ENCODE measurements at regions not wholly inside any gene's neighbourhood (a gene's known extent, or its start where the extent isn't known, plus 50 kb on each side); places are given as distances from the start of the nearest gene placed in this dataset.

DNA sequence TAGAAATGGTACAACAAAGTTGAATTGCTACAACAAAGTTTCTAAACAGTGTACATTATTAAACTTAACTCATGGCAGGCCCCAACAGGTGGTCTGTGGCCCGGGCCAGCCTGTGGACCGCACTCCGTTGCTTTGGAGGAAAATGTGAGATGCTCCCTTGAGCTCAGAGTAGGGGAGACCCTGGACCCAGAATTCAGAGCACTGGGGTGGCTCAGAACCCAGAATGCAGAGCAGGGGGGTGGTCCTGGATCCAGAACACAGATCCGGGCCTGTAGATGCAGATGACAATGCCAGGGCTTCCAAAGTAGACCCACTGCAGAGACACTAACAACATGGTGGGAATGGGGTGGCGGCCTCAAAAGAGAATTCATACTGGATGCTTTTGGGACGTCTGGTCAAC lies 311.0 kb downstream of the NDUFA10 start:
- ATAC-seq (no peak), FAIRE-seq (no peak), DNase-seq (no peak)
- intact Hi-C loops (cut with DNase I): no loop called here
- Histone ChIP-seq H3K27ac (no peak overlapping the region), H3K4me1 (no peaks in the 10 kb centered on the region), H3K4me3 (no peak overlapping the region), H3K36me3 (no peaks in the 10 kb centered on the region), H3K27me3 (no peaks in the 10 kb centered on the region), H3K9me3 (no peaks in the 10 kb centered on the region)
- no peak for TF ChIP-seq CTCF (IDR thresholded peaks at IDR 0.05)
- 71% methylated on average over 6 of the region's 6 CpGs for WGBS, 2 donors

DNA sequence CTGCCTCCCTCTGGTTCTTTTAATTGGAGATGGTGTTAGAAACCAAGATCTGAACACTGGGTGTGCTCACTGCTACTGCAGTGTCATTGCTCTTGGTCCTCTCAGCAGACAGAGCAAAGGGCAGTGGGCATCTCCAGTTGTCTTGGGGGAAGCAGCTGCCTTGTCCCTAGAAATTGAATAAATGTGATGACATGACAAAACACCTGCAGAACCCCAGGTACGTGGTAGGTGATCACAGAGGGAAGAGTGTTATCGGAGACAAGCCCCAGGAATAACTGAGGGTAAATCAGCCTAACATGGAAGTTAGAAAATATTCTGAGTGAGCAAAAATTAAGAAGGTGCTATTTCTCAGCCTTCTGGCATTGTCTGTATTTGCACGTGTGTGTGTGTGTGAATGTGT lies 311.9 kb upstream of the HDAC4 start:
- H3K27ac ChIP-seq: no peak overlapping the region
- no peak for FAIRE-seq
- no peaks in the 10 kb centered on the region for H3K36me3 ChIP-seq
- WGBS, 2 donors: 72 to 85% methylated on average over 3 of the region's 3 CpGs
- DNase-seq: no peak
- H3K4me1 ChIP-seq: no peaks in the 10 kb centered on the region
- H3K27me3 ChIP-seq: no peaks in the 10 kb centered on the region
- intact Hi-C loops (cut with DNase I): no loop called here
- H3K4me3 ChIP-seq: no peak overlapping the region
- no peak for ATAC-seq
- H3K9me3 ChIP-seq: no peaks in the 10 kb centered on the region
- no peak for TF ChIP-seq CTCF (IDR thresholded peaks at IDR 0.05)

GRCh38 chr2:239711911-239712570 lies 311.2 kb upstream of the HDAC4 start:
- no peak for FAIRE-seq
- H3K27me3 ChIP-seq: no peaks in the 10 kb centered on the region
- intact Hi-C loops (cut with DNase I): no loop called here
- H3K27ac ChIP-seq: no peak overlapping the region
- DNase-seq: no peak
- no peak overlapping the region for H3K4me3 ChIP-seq
- no peaks in the 10 kb centered on the region for H3K36me3 ChIP-seq
- no peak for TF ChIP-seq CTCF (IDR thresholded peaks at IDR 0.05)
- no peak for ATAC-seq
- no peaks in the 10 kb centered on the region for H3K9me3 ChIP-seq
- H3K4me1 ChIP-seq: no peaks in the 10 kb centered on the region
- 71 to 79% methylated on average over 8 of the region's 8 CpGs for WGBS, 2 donors

DNA sequence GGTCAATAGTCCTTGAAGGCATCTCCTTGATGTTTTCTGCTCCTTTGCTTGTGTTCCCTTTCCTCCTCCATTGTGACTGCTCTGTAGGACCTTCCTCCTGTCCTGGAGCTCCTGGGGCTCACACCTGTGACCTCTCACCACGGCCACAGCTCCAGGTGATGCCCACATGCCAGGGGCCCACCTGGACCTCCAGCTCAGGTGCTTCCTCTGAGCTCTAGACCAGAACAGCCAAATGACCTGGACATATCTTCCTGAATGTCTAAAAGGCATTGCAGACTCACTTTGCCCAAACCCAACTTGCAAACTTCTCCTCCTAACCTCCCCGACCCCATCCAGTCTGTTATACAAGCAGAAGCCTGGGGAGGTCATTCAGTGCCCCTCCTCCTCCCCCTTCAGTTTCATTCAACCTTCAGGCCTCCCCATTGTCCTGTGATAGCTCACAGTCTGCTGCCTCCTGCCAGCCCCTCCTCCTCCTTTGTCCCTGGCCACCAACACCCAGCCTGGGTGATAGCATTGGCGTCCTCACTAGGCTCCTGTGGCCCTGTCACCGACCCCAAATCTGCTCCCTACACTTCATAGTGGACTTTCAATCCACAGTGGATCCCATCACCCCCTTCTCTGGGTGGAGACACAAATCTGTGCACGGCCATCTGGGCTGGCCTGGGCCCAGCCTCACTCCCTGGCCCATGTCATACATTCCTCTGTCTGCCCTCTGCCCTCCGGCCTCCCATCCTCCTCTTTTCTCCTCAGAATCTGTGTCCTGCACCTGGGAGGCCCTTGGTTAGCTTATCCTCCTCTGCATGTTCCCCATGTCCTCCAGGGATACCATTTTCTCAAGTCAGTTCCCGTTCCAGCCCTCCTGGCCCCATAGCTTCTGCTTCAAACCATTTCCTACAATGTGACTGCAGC lies 310.4 kb upstream of the HDAC4 start:
- FAIRE-seq (no peak), ATAC-seq (no peak), DNase-seq (no peak)
- no peak overlapping the region for H3K4me3 ChIP-seq
- H3K36me3 ChIP-seq: no peaks in the 10 kb centered on the region
- H3K27me3 ChIP-seq: no peaks in the 10 kb centered on the region
- H3K27ac ChIP-seq: no peak overlapping the region
- intact Hi-C loops (cut with DNase I): no loop called here
- H3K4me1 ChIP-seq: no peaks in the 10 kb centered on the region
- H3K9me3 ChIP-seq: no peaks in the 10 kb centered on the region
- WGBS, 2 donors: 39 to 45% methylated on average over 7 of the region's 7 CpGs
- no peak for TF ChIP-seq CTCF (IDR thresholded peaks at IDR 0.05)

- WGBS, 2 donors: 30 to 42% methylated on average over 8 of the region's 8 CpGs
- FAIRE-seq (no peak), DNase-seq (no peak)
These were observed 305.5 kb upstream of the HDAC4 start for GRCh38 chr2:239706367-239706766.

More at GRCh38 chr2:239706367-239706766, 305.5 kb upstream of the HDAC4 start:
- no peak for TF ChIP-seq CTCF (IDR thresholded peaks at IDR 0.05)
- Histone ChIP-seq H3K9me3 (no peaks in the 10 kb centered on the region), H3K27ac (no peak overlapping the region), H3K27me3 (peaks cover 0 to 5% (median 0%) of the 10 kb centered on the region in 4 donors), H3K36me3 (no peaks in the 10 kb centered on the region), H3K4me3 (no peak overlapping the region), H3K4me1 (no peaks in the 10 kb centered on the region)
- ATAC-seq: no peak
- intact Hi-C loops (cut with DNase I): no loop called here

All from pancreas (tissue), 10 donors.